ENCODE measurements at regions not wholly inside any gene's neighbourhood (a gene's known extent, or its start where the extent isn't known, plus 50 kb on each side); places are given as distances from the start of the nearest gene placed in this dataset.

DNA sequence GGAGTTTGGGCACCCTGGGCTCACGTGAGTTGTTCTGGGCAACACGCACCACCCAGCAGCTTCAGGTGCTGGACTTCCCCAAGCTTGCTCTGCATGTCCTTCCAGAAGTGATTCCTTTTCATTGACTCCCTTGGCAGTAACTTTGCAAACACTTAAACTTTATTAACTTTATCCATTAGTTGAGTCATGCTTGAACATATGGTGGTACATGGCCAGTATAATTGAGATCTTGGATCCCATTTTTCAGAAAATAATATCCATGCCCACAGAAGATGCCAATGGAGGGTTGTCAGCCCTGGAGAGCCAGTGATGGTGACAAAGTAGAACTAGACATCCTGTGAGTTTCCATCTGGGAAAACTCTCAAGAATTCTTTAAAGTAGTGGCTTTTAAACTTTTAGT is 144.2 kb downstream of the COPS8 start:
- Histone ChIP-seq H3K4me2 (ENCODE audit: low read length) (no peak overlapping the region), H3K79me2 (no peaks in the 10 kb centered on the region), H2AFZ (no peak overlapping the region), H3K27ac (no peak overlapping the region), H3K36me3 (ENCODE audit: control insufficient read depth, insufficient read depth, low read length) (no peaks in the 10 kb centered on the region), H3K27me3 (ENCODE audit: control insufficient read depth, insufficient read depth, low read length) (no peaks in the 10 kb centered on the region), H3K9me3 (ENCODE audit: control insufficient read depth, low read length) (no peaks in the 10 kb centered on the region), H3K9ac (no peak overlapping the region), H3K4me3 (ENCODE audit: low read depth, low read length) (no peak overlapping the region), H3K4me1 (no peaks in the 10 kb centered on the region)
- TF ChIP-seq, protein P1, sequence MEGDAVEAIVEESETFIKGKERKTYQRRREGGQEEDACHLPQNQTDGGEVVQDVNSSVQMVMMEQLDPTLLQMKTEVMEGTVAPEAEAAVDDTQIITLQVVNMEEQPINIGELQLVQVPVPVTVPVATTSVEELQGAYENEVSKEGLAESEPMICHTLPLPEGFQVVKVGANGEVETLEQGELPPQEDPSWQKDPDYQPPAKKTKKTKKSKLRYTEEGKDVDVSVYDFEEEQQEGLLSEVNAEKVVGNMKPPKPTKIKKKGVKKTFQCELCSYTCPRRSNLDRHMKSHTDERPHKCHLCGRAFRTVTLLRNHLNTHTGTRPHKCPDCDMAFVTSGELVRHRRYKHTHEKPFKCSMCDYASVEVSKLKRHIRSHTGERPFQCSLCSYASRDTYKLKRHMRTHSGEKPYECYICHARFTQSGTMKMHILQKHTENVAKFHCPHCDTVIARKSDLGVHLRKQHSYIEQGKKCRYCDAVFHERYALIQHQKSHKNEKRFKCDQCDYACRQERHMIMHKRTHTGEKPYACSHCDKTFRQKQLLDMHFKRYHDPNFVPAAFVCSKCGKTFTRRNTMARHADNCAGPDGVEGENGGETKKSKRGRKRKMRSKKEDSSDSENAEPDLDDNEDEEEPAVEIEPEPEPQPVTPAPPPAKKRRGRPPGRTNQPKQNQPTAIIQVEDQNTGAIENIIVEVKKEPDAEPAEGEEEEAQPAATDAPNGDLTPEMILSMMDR (IDR thresholded peaks at IDR 0.05) = no peak

- TF ChIP-seq, protein P1 (IDR thresholded peaks at IDR 0.05) = no peak
- Histone ChIP-seq H3K4me1 (no peaks in the 10 kb centered on the region), H3K4me2 (ENCODE audit: low read length) (no peak overlapping the region), H3K4me3 (ENCODE audit: low read depth, low read length) (no peak overlapping the region), H3K9ac (no peak overlapping the region), H3K27me3 (ENCODE audit: control insufficient read depth, insufficient read depth, low read length) (no peaks in the 10 kb centered on the region), H3K27ac (no peak overlapping the region), H2AFZ (no peak overlapping the region), H3K36me3 (ENCODE audit: control insufficient read depth, insufficient read depth, low read length) (no peaks in the 10 kb centered on the region), H3K9me3 (ENCODE audit: control insufficient read depth, low read length) (no peaks in the 10 kb centered on the region), H3K79me2 (no peaks in the 10 kb centered on the region)
These were observed 144.7 kb downstream of the COPS8 start for GRCh38 chr2:237230355-237230754.

GRCh38 chr2:237231593-237231992 is 145.9 kb downstream of the COPS8 start:
- H3K9ac ChIP-seq = no peak overlapping the region
- H3K4me1 ChIP-seq = no peaks in the 10 kb centered on the region
- H3K79me2 ChIP-seq = no peaks in the 10 kb centered on the region
- no peaks in the 10 kb centered on the region for H3K36me3 ChIP-seq (ENCODE audit: control insufficient read depth, insufficient read depth, low read length)
- no peak overlapping the region for H3K4me3 ChIP-seq (ENCODE audit: low read depth, low read length)
- no peaks in the 10 kb centered on the region for H3K9me3 ChIP-seq (ENCODE audit: control insufficient read depth, low read length)
- no peak overlapping the region for H2AFZ ChIP-seq
- TF ChIP-seq, protein P1 (IDR thresholded peaks at IDR 0.05) = no peak
- H3K27ac ChIP-seq = no peak overlapping the region
- H3K4me2 ChIP-seq (ENCODE audit: low read length) = no peak overlapping the region
- no peaks in the 10 kb centered on the region for H3K27me3 ChIP-seq (ENCODE audit: control insufficient read depth, insufficient read depth, low read length)

- no peaks in the 10 kb centered on the region for H3K9me3 ChIP-seq (ENCODE audit: control insufficient read depth, low read length)
- no peaks in the 10 kb centered on the region for H3K36me3 ChIP-seq (ENCODE audit: control insufficient read depth, insufficient read depth, low read length)
- no peak overlapping the region for H2AFZ ChIP-seq
- H3K4me3 ChIP-seq (ENCODE audit: low read depth, low read length) = no peak overlapping the region
- no peak overlapping the region for H3K4me2 ChIP-seq (ENCODE audit: low read length)
- no peaks in the 10 kb centered on the region for H3K27me3 ChIP-seq (ENCODE audit: control insufficient read depth, insufficient read depth, low read length)
- H3K79me2 ChIP-seq = no peaks in the 10 kb centered on the region
- no peak overlapping the region for H3K27ac ChIP-seq
- TF ChIP-seq, protein P1 (IDR thresholded peaks at IDR 0.05) = no peak
- H3K4me1 ChIP-seq = no peaks in the 10 kb centered on the region
- no peak overlapping the region for H3K9ac ChIP-seq
These were observed 146.5 kb downstream of the COPS8 start for GRCh38 chr2:237232166-237232565.

GRCh38 chr2:237234268-237234667 is 148.6 kb downstream of the COPS8 start:
- Histone ChIP-seq H3K4me1 (no peaks in the 10 kb centered on the region), H3K4me3 (ENCODE audit: low read depth, low read length) (no peak overlapping the region), H3K36me3 (ENCODE audit: control insufficient read depth, insufficient read depth, low read length) (no peaks in the 10 kb centered on the region), H3K27me3 (ENCODE audit: control insufficient read depth, insufficient read depth, low read length) (no peaks in the 10 kb centered on the region), H2AFZ (no peak overlapping the region), H3K9ac (no peak overlapping the region), H3K9me3 (ENCODE audit: control insufficient read depth, low read length) (no peaks in the 10 kb centered on the region), H3K4me2 (ENCODE audit: low read length) (no peak overlapping the region), H3K27ac (no peak overlapping the region), H3K79me2 (no peaks in the 10 kb centered on the region)
- TF ChIP-seq, protein P1 (IDR thresholded peaks at IDR 0.05) = no peak
